Ovary (tissue), 7 donors: ENCODE measurements at regions not wholly inside any gene's neighbourhood (a gene's known extent, or its start where the extent isn't known, plus 50 kb on each side); places are given as distances from the start of the nearest gene placed in this dataset.

Experiments
- DNase-seq, 5 donors: peaks; one replicate each; pipeline ENCODE4 v3.0.0-alpha.2; 2019 to 2020
- H3K27ac ChIP-seq, 2 donors: fragments of 200-600 bp; one replicate each; pipeline versions ENCODE4 v1.5.1 to v1.8.0; 2019 to 2022
- H3K27me3 ChIP-seq: fragments of 200-600 bp; one replicate; pipeline ENCODE4 v1.8.0; 2022
- H3K36me3 ChIP-seq: fragments of 200-600 bp; sonication (generic); one replicate; pipeline ENCODE4 v1.5.1; 2019
- H3K4me1 ChIP-seq: one replicate; pipeline ENCODE4 v1.8.1; 2013; ENCODE audit warnings: mild to moderate bottlenecking, moderate library complexity; ENCODE audit not compliant: insufficient read depth
- H3K4me3 ChIP-seq: fragments of 200-600 bp; sonication (generic); one replicate; pipeline ENCODE4 v1.5.1; 2017
- H3K9me3 ChIP-seq, 2 donors: fragments of 200-600 bp in 1 of 2; sonication (generic) in 1 of 2; one replicate each; pipeline versions ENCODE4 v1.5.1 to v1.8.1; 2013 to 2019; ENCODE audit warnings: mild to moderate bottlenecking in 1 of 2, moderate library complexity in 1 of 2
- EP300 ChIP-seq: sonication (generic); formaldehyde crosslinking; IDR thresholded peaks from one replicate; pipeline ENCODE4 v1.6.1; 2017; ENCODE audit warnings: antibody characterized with exemption
- POLR2A ChIP-seq: fragments of 450-650 bp; IDR thresholded peaks from one replicate; pipeline ENCODE4 v1.6.1; 2017; ENCODE audit warnings: antibody characterized with exemption, mild to moderate bottlenecking, moderate library complexity
- WGBS, 3 donors: extraction: QIAGEN DNeasy Blood & Tissue Kit in 1 of 3; methylation state at CpG; one replicate each; pipeline versions ENCODE4 v1.1.5 to v1.1.7; 2013 to 2017; 5-methylcytosine and 5-hydroxymethylcytosine counted together
- intact Hi-C, 4 donors: fragments of 100-400 bp; cut with DNase I; formaldehyde crosslinking; loops; one replicate each; pipeline versions ENCODE4 v1.11.0 to v1.15.1; 2022 to 2023
- TF ChIP-seq, protein P1 (sequence below), 3 donors: fragments of 450-650 bp in 2 of 3; fragments of 200-600 bp in 1 of 3; IDR thresholded peaks; one replicate each; pipeline versions ENCODE4 v1.5.1 to v1.8.0; 2016 to 2022; ENCODE audit warnings: antibody characterized with exemption in 3 of 3, mild to moderate bottlenecking in 1 of 3
- donor health status: DM: no; HTN: no; CAD: no; lungs with moderate emphysema.
- donor health status: DM: no; HTN: no; CAD: no.
- donor health status: Bipolar disorder and iron deficiency.
- donor health status: DM: no; HTN: no; CAD: no.
- donor health status: DM: yes; HTN: yes; CAD: no.

DNA sequence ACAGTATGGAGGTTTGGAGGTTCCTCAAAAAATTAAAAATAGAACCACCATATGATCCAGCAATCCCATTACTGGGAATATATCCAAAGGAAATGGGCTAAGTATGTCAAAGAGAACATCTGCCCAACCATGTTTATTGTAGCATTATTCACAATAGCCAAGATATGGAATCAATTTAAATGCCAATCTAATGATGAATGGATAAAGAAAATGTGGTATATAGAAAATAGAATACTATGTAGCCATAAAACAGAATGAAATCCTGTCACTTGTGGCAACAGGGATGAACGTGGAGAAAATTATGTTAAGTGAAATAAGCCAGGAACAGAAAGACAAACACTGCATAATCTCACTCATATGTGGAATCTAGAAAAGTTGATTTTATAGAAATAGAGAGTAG lies 201.7 kb upstream of the AJAP1 start:
- TF ChIP-seq, protein P1, sequence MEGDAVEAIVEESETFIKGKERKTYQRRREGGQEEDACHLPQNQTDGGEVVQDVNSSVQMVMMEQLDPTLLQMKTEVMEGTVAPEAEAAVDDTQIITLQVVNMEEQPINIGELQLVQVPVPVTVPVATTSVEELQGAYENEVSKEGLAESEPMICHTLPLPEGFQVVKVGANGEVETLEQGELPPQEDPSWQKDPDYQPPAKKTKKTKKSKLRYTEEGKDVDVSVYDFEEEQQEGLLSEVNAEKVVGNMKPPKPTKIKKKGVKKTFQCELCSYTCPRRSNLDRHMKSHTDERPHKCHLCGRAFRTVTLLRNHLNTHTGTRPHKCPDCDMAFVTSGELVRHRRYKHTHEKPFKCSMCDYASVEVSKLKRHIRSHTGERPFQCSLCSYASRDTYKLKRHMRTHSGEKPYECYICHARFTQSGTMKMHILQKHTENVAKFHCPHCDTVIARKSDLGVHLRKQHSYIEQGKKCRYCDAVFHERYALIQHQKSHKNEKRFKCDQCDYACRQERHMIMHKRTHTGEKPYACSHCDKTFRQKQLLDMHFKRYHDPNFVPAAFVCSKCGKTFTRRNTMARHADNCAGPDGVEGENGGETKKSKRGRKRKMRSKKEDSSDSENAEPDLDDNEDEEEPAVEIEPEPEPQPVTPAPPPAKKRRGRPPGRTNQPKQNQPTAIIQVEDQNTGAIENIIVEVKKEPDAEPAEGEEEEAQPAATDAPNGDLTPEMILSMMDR (IDR thresholded peaks at IDR 0.05), result no peak
- TF ChIP-seq POLR2A (no peak), EP300 (no peak)
- no peak for DNase-seq
- H3K27me3 ChIP-seq, result no peaks in the 10 kb centered on the region
- no peaks in the 10 kb centered on the region for H3K9me3 ChIP-seq
- intact Hi-C loops, result no loop called here
- H3K36me3 ChIP-seq, result no peaks in the 10 kb centered on the region
- no peak overlapping the region for H3K27ac ChIP-seq
- no peak overlapping the region for H3K4me3 ChIP-seq
- H3K4me1 ChIP-seq, result no peaks in the 10 kb centered on the region
- 44 to 73% (median 59%) methylated on average over 1 of the region's 1 CpG for WGBS, 3 donors

DNA sequence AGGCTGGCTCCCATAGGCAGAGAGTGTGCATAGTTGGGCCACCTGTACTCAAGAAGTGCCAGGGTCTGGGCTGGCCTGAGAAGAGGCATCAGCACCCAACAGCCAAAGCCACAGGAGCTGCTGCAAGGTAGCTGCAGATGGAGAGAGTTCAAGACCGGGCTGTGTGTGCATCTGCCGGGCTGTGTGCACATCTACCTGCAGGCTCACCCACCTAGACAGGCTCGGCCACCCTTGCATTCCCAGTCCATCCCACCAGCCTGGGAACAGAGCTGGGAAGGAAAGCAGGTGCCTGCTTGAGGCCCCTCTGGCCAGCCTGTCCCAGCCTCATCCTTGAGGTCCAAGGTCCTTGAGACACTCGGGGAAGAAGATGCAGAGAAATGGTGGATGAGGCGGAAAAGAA lies 194.4 kb upstream of the AJAP1 start:
- H3K27ac ChIP-seq, result no peak overlapping the region
- H3K9me3 ChIP-seq, result no peaks in the 10 kb centered on the region
- DNase-seq, result no peak
- no peak for TF ChIP-seq POLR2A
- intact Hi-C loops, result no loop called here
- no peak overlapping the region for H3K4me3 ChIP-seq
- no peaks in the 10 kb centered on the region for H3K36me3 ChIP-seq
- no peaks in the 10 kb centered on the region for H3K27me3 ChIP-seq
- no peaks in the 10 kb centered on the region for H3K4me1 ChIP-seq
- 73 to 80% (median 78%) methylated on average over 5 of the region's 5 CpGs for WGBS, 3 donors

DNA sequence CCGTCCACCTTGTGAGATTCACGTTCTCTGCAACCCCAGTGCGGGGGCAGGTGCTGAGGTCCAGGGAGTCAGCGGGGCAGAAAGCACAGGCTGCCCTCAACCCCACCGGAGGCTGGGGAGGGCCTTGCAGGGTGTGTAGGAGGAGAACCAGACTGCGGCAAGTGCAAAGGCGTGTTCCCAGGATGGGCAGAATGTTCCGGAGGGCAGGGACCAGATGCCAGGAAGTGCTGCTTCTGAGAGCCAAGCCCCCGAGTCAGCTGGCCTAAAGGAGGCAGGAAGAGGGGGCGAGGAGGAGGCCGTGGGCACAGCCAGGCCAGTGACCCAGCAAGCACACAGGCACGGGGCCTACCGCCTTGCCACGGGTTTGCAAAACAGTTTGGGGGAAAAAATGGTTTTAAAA lies 193.8 kb upstream of the AJAP1 start:
- H3K9me3 ChIP-seq, result no peaks in the 10 kb centered on the region
- H3K27ac ChIP-seq, result no peak overlapping the region
- H3K36me3 ChIP-seq, result no peaks in the 10 kb centered on the region
- H3K4me1 ChIP-seq, result no peaks in the 10 kb centered on the region
- no peaks in the 10 kb centered on the region for H3K27me3 ChIP-seq
- no peak overlapping the region for H3K4me3 ChIP-seq
- DNase-seq, result no peak
- TF ChIP-seq, protein P1 (IDR thresholded peaks at IDR 0.05), result no peak
- TF ChIP-seq EP300 (no peak), POLR2A (no peak)
- intact Hi-C loops, result no loop called here
- 49 to 68% (median 60%) methylated on average over 14 of the region's 14 CpGs for WGBS, 3 donors

- Histone ChIP-seq H3K27me3 (no peaks in the 10 kb centered on the region), H3K4me3 (no peak overlapping the region), H3K36me3 (no peaks in the 10 kb centered on the region), H3K27ac (no peak overlapping the region), H3K4me1 (no peaks in the 10 kb centered on the region), H3K9me3 (no peaks in the 10 kb centered on the region)
- WGBS, 3 donors, result 78 to 85% (median 84%) methylated on average over 14 of the region's 14 CpGs
- TF ChIP-seq EP300 (no peak), POLR2A (no peak)
- TF ChIP-seq, protein P1 (IDR thresholded peaks at IDR 0.05), result no peak
- intact Hi-C loops, result no loop called here
- DNase-seq, result no peak
Observed at GRCh38 chr1:4461726-4462290, 192.6 kb upstream of the AJAP1 start.

DNA sequence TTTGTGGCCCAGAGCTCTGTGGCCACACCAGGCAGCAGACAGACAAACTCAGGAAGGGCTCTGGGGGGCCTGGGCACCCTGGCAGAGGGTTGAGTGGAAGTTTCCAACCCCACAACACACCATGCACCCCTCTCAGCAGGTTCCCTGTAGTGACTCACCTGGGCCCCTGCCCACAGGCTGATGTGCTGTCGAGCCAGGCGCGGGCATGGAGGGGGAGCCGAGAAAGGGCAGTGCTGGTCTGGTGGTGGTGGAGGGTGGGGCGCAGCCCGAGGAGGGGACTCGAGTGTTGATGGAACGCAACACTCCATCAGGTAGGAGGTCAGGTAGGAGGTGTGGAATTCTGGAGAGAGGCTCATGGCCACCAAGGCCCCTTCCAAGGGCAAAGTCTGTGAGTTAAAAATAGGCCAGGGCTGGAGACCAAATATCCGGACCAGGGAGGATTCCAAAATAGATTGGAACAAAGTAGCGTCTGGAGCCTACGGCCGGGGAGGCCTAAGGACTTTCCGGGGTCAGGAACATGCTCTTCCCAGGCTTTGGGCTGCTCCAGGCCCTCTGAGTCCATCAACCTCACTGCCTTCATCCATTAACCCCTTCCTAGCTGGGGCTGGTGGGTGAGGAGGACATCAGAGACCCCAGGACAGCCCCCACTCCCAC lies 191.5 kb upstream of the AJAP1 start:
- H3K27me3 ChIP-seq, result no peaks in the 10 kb centered on the region
- 50 to 58% (median 57%) methylated on average over 13 of the region's 13 CpGs for WGBS, 3 donors
- no peaks in the 10 kb centered on the region for H3K36me3 ChIP-seq
- intact Hi-C loops, result no loop called here
- no peaks in the 10 kb centered on the region for H3K9me3 ChIP-seq
- no peak for DNase-seq
- no peak overlapping the region for H3K27ac ChIP-seq
- H3K4me1 ChIP-seq, result no peaks in the 10 kb centered on the region
- TF ChIP-seq, protein P1 (IDR thresholded peaks at IDR 0.05), result no peak
- TF ChIP-seq POLR2A (no peak), EP300 (no peak)
- no peak overlapping the region for H3K4me3 ChIP-seq
